ENCODE measurements at regions not wholly inside any gene's neighbourhood (a gene's known extent, or its start where the extent isn't known, plus 50 kb on each side); places are given as distances from the start of the nearest gene placed in this dataset.

DNA sequence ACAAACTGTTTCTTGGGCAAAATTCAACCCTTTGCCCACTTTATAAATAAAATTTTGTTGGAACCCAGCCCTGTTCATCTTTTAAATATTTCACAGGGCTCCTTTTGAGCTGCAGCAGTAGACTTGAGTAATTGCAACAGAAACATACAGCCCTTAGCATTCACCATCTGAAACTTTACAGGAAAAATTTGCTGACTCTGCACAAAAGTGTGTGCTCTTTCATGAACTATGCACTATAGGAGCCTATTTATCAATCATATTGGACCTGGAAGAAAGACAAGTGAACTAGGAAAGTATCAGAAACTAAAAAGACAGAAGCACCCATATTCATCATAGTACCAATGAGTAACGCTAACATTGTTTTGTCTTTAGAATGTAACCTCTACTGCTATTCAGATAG lies 406.9 kb upstream of the SLC10A2 start:
- TF ChIP-seq TCF12 (IDR thresholded peaks at IDR 0.05; ENCODE audit: low read depth, low read length), result no peak
- no peak for TF ChIP-seq CREB1 (IDR thresholded peaks at IDR 0.05)
- TF ChIP-seq, protein P1, sequence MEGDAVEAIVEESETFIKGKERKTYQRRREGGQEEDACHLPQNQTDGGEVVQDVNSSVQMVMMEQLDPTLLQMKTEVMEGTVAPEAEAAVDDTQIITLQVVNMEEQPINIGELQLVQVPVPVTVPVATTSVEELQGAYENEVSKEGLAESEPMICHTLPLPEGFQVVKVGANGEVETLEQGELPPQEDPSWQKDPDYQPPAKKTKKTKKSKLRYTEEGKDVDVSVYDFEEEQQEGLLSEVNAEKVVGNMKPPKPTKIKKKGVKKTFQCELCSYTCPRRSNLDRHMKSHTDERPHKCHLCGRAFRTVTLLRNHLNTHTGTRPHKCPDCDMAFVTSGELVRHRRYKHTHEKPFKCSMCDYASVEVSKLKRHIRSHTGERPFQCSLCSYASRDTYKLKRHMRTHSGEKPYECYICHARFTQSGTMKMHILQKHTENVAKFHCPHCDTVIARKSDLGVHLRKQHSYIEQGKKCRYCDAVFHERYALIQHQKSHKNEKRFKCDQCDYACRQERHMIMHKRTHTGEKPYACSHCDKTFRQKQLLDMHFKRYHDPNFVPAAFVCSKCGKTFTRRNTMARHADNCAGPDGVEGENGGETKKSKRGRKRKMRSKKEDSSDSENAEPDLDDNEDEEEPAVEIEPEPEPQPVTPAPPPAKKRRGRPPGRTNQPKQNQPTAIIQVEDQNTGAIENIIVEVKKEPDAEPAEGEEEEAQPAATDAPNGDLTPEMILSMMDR (IDR thresholded peaks at IDR 0.05; ENCODE audit: control extremely low read depth in 1 of 3, insufficient read depth in 1 of 3, low read depth in 1 of 3, low read length in 3 of 3), result no peak
- no peak for TF ChIP-seq KDM1A (IDR thresholded peaks at IDR 0.05; ENCODE audit: borderline replicate concordance, low read length)
- no peak for TF ChIP-seq SAP30 (IDR thresholded peaks at IDR 0.05; ENCODE audit: insufficient read depth, insufficient replicate concordance, low read length)
- TF ChIP-seq EZH2 (IDR thresholded peaks at IDR 0.05; ENCODE audit: low read depth, low read length, severe bottlenecking), result no peak
- no peak for TF ChIP-seq POLR2A (IDR thresholded peaks at IDR 0.05; ENCODE audit: control extremely low read depth in 1 of 2, low read depth in 2 of 2, low read length in 2 of 2)
- TF ChIP-seq CEBPB (IDR thresholded peaks at IDR 0.05; ENCODE audit: low read depth, low read length), result no peak
- no peak for TF ChIP-seq ASH2L (IDR thresholded peaks at IDR 0.05; ENCODE audit: low read length)
- TF ChIP-seq JUND (IDR thresholded peaks at IDR 0.05; ENCODE audit: low read length), result no peak
- no peak for TF ChIP-seq TAF1 (IDR thresholded peaks at IDR 0.05; ENCODE audit: low read depth, low read length)
- TF ChIP-seq YY1 (IDR thresholded peaks at IDR 0.05; ENCODE audit: low read depth, low read length), result no peak
- TF ChIP-seq SIN3A (conservative IDR thresholded peaks at IDR 0.05 in 1 of 2, IDR thresholded peaks at IDR 0.05 in 1 of 2; ENCODE audit: low read depth in 1 of 2, low read length in 2 of 2), result no peak
